ENCODE measurements at regions not wholly inside any gene's neighbourhood (a gene's known extent, or its start where the extent isn't known, plus 50 kb on each side); places are given as distances from the start of the nearest gene placed in this dataset.
A peak's percentile ranks its signal among the peaks of the same experiment; 100 is the strongest.

DNA sequence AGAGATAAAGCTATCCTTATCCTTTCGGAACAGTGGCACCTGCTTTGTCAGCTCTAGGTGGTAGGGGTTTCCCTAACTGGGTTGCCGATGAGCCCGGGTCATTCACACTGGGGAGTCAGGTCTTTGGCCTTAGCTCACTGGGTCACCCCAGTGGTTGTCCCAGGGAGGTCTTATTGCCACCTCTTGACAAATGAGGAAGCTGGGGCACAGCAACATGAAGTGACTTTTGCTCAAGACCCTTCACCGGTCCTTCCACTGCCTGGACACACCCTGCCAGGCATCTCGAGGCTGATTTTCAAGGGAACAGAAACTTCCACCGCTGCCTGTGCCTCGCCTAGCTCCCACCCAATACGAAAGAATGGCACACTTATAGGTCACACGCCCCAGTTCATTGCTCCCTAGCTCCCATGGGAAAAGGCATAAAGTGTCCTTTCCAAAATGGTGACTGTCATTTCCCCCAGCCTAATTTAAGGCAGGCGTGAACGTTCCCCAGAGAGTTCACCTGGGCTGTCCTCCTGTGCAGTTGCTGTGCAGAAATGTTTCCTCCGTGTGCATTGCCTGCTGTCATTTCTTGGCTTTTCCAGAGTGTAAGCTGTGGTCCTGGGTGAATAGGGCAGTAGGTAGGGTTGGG lies 156.1 kb upstream of the CCND2 start:
- H3K27me3 ChIP-seq (replicated peaks; ENCODE audit: control insufficient read depth, insufficient read depth, low read length): no peaks in the 10 kb centered on the region
- no peak for DNase-seq (ENCODE audit: extremely low read depth, insufficient read length)
- peak overlapping the region; percentile 52 for H3K4me3 ChIP-seq (replicated peaks; ENCODE audit: low read depth, low read length)
- no peak for TF ChIP-seq CTCF (IDR thresholded peaks at IDR 0.05; ENCODE audit: insufficient read depth, low read length, poor library complexity, severe bottlenecking)
- H3K36me3 ChIP-seq (ENCODE audit: control insufficient read depth, insufficient read depth, low read length): no peaks in the 10 kb centered on the region

DNA sequence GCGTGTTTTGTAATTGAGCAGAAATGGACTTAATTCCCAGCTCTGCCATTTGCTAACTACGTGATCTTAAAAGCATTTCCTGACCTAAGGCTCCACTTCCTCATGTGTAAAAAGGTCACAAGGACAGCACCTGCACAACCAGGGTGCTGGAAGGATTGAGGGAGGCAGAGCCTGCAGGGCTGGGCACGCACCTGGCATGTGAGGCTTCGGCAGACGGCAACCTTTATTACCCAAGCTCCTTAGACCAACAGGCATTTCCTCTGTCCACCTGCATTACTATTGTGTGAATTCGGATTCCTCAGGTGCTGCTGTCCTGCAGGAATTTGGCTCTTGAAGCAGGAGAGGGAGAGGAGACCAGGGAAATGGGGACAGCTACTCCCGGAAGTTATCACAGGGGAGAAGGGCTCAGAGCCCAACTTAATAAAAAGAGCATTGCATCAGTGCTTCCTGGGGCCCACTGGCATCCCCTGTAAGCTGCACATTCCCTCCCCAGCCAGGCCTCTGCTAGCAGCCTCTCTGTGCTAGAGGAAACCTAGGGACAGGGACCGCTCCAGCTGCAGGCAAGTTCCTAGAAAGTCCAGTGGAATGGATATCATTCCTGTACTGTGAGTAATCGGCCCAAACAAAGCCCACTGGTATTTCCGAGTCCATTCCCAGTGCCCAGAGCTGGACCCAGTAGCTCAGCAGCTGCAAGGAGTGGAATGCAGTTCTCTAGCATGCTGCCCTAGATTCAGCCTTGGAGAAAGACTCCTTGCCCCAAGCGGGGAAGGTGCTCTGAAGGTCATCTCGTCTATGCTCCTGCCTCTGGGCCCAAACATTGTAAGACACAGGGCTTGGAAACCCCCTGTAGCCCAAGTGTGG lies 157.1 kb upstream of the CCND2 start:
- no peak overlapping the region for H3K4me3 ChIP-seq (replicated peaks; ENCODE audit: low read depth, low read length)
- no peak for TF ChIP-seq CTCF (IDR thresholded peaks at IDR 0.05; ENCODE audit: insufficient read depth, low read length, poor library complexity, severe bottlenecking)
- DNase-seq (ENCODE audit: extremely low read depth, insufficient read length): no peak
- H3K27me3 ChIP-seq (replicated peaks; ENCODE audit: control insufficient read depth, insufficient read depth, low read length): no peaks in the 10 kb centered on the region
- H3K36me3 ChIP-seq (ENCODE audit: control insufficient read depth, insufficient read depth, low read length): no peaks in the 10 kb centered on the region

DNA sequence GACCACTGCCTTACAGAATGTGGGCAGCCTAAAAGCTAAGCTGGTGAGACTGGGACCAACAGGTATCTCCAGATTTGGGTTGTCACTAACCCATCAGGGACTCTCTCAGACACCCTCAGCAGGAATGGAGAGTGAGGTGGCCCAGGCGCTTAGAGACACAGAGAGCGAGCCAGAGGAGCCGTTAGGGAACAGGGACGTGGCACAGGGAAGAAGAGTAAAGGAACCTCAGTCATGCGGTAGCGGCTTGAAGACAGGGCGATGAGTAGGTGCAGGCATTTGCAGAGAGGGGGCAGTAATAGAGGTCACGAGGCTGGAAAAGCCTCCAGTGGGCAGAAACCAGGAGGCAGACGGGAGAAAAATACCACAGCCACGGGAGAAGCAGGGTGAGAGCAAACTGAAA lies 158.0 kb upstream of the CCND2 start:
- Histone ChIP-seq H3K27me3 (replicated peaks; ENCODE audit: control insufficient read depth, insufficient read depth, low read length) (no peaks in the 10 kb centered on the region), H3K36me3 (ENCODE audit: control insufficient read depth, insufficient read depth, low read length) (no peaks in the 10 kb centered on the region), H3K4me3 (replicated peaks; ENCODE audit: low read depth, low read length) (no peak overlapping the region)
- TF ChIP-seq CTCF (IDR thresholded peaks at IDR 0.05; ENCODE audit: insufficient read depth, low read length, poor library complexity, severe bottlenecking): no peak
- DNase-seq (ENCODE audit: extremely low read depth, insufficient read length): no peak

GRCh38 chr12:4114986-4115385 lies 158.6 kb upstream of the CCND2 start:
- no peak for DNase-seq (ENCODE audit: extremely low read depth, insufficient read length)
- Histone ChIP-seq H3K27me3 (replicated peaks; ENCODE audit: control insufficient read depth, insufficient read depth, low read length) (no peaks in the 10 kb centered on the region), H3K4me3 (replicated peaks; ENCODE audit: low read depth, low read length) (no peak overlapping the region), H3K36me3 (ENCODE audit: control insufficient read depth, insufficient read depth, low read length) (no peaks in the 10 kb centered on the region)
- no peak for TF ChIP-seq CTCF (IDR thresholded peaks at IDR 0.05; ENCODE audit: insufficient read depth, low read length, poor library complexity, severe bottlenecking)

GRCh38 chr12:4112734-4113325 lies 160.7 kb upstream of the CCND2 start:
- no peak for DNase-seq (ENCODE audit: extremely low read depth, insufficient read length)
- TF ChIP-seq CTCF (IDR thresholded peaks at IDR 0.05; ENCODE audit: insufficient read depth, low read length, poor library complexity, severe bottlenecking): no peak
- Histone ChIP-seq H3K4me3 (replicated peaks; ENCODE audit: low read depth, low read length) (no peak overlapping the region), H3K36me3 (ENCODE audit: control insufficient read depth, insufficient read depth, low read length) (no peaks in the 10 kb centered on the region), H3K27me3 (replicated peaks; ENCODE audit: control insufficient read depth, insufficient read depth, low read length) (no peaks in the 10 kb centered on the region)

Data from GM06990 (cell line).